Posterior vena cava (tissue), 2 donors: ENCODE measurements at regions not wholly inside any gene's neighbourhood (a gene's known extent, or its start where the extent isn't known, plus 50 kb on each side); places are given as distances from the start of the nearest gene placed in this dataset.

Experiments
- DNase-seq: peaks from one replicate; pipeline ENCODE4 v3.0.0-alpha.2; 2020; ENCODE audit warnings: low spot score
- intact Hi-C, 2 donors: fragments of 100-400 bp; cut with DNase I; formaldehyde crosslinking; loops; one replicate each; pipeline versions ENCODE4 v1.14.1 to v1.14.2; 2022 to 2023
- donor health status: DM: yes; HTN: yes; CAD: no.
- donor health status: DM: yes; HTN: yes; CAD: no.

DNA sequence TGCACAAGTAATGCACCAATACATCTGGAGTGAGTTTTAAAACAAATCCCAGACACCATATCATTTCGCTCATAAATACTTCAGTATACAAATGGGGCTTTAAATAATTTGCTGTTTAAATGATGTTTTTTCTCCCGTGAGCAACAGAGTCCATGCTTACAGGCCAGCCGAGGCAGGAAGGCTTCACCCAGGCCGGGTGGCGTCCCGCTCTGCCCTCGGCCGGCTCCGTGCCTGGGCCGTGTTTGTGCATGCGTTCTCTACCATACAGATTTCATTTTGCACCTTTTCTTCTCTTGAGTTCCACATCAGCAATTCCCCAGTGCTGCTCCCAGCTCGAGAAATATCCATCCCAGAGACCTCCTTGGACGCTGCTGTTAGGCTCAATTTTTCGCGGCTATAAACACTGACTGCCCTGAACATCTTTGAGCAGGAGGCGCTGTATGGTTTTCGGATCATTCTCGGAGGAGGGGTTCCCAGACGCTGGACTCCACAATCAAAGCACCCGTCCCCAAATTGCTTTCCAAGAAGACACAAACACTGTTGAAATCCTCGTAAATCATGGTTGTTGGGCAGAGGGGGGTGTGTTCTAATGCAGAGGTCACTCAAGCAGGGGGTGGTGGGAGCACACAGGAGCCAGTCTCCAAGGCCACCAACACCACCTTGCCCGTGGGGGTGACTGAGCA, 91.6 kb downstream of the MICALL2 start:
- intact Hi-C loops = no loop called here
- no peak for DNase-seq

- no peak for DNase-seq
- intact Hi-C loops = no loop called here
Measured at GRCh38 chr7:1368184-1368681, 91.0 kb downstream of the MICALL2 start.

DNA sequence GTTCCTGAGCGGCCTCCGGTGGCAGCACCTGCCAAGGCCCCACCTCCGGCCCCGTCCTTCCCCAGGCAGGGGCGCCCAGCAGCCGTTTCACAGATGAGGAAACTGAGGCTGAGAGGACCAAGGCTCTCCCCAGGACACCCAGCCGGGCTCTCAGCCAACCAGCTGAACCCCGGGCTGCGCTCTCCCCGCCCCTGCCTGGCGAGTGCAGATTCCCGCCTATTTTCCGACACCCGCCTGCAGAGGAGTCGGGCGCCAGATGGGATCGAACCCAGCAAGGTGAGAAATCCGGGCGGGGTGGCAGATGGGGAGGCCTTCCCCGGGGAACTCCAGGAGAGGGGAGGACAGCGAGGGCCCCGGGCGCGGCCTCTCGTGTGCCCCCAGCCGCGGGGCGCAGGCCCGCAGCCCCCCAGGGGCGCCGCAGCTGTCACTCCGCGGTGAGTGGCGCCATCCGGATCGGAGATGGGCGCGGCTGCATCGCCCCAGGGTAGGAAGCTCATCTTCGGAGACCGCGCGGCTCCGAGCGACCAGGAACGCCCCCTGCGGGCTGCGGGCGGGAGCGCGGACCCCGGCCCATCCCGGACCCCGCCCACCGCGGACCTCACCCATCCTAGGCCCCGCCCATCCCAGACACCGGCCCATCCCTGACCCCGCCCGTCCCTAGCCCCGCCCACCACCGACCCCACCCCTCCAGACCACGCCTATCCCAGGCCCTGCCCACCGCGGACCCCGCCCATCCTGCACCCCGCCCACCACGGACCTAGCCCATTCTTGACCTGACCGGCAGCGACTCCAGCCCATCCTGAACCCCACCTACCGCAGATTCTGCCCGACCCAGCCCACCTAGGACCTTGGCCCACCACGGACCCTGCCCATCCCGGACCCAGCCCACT, 90.3 kb downstream of the MICALL2 start:
- DNase-seq = no peak
- intact Hi-C loops = no loop called here

- no peak for DNase-seq
- intact Hi-C loops = no loop called here
Measured at GRCh38 chr7:1369916-1370657, 89.2 kb downstream of the MICALL2 start.

DNA sequence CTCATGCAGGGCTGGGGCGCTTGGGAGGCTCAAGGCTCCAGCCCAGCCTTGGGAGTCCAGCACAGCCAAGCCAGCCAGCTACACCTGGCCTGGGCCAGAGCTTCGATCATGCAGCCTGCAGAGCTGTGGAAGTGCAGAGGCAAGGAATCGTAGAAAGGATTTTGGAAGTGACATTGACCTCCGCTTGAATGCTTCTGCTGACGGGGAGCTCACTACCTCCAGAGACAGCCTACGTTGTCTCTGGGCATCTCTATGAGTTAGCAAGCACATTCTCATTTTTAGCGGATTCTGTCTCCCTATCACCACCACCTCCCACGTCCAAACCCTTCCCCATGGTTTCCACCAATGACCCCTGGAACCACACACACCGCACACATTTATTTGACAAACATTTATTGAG, 88.5 kb downstream of the MICALL2 start:
- DNase-seq = no peak
- intact Hi-C loops = no loop called here

DNA sequence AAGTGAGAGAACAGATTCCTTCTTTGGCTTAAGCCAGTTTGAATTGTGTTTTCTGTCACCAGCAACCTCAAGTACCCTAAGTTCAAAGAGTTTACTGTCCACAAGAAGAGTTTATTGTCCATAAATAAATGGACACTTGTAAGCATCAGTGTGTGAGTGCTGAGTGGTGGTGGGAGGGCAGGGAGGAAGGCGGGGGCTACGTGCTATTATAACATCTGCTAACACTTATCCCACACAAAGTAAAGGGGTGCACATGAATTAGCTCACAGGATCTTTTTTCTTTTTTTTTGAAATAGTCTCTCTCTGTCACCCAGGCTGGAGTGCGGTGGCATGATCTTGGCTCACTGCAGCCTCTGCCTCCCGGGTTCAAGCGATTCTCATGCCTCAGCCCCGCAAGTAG, 87.2 kb downstream of the MICALL2 start:
- intact Hi-C loops = no loop called here
- DNase-seq = no peak

- no peak for DNase-seq
Measured at GRCh38 chr7:1372671-1373379, 86.4 kb downstream of the MICALL2 start.

GRCh38 chr7:1377111-1377909, 82.0 kb downstream of the MICALL2 start:
- intact Hi-C loops = no loop called here
- DNase-seq = no peak

More at GRCh38 chr7:1372671-1373379, 86.4 kb downstream of the MICALL2 start:
- intact Hi-C loops = no loop called here

DNA sequence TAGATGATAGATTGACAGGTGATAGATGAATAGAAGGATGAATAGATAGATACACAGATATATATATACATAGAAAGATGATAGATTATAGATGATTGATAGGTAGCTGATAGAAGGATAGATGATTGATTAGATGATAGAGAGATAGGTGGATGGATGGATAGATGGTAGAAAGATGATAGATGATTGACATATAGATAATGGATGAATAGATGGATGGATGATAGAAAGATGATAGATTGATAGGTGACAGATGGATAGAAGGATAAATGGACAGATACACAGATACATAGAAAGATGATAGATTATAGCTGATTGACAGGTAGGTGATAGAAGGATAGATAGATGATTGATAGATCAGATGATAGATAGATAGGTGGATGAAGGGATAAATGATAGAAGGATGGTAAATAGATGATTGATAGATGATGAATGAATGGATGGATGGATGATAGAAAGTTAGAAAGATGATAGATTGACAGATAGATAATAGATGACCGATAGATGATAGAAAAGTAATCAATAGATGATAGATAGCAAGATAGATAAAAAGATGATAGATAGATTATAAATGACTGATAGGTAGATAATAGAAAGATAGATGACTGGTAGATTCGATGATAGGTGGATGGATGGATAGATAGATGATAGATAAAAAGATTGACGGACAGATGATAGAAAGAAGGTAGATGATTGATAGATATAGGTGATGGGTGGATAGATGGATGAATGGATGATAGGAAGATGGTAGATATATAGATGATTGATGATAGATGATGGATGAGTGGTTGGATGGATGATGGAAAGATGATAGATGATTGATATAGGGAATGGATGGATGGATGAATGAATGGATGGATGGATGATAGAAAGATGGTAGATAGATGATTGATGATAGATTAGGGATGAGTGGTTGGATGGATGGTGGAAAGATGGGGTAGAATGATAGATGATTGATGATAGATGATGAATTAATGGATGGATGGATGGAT, 80.4 kb downstream of the MICALL2 start:
- intact Hi-C loops = no loop called here
- DNase-seq = no peak

- intact Hi-C loops = no loop called here
- no peak for DNase-seq
Measured at GRCh38 chr7:1380231-1380815, 78.9 kb downstream of the MICALL2 start.

DNA sequence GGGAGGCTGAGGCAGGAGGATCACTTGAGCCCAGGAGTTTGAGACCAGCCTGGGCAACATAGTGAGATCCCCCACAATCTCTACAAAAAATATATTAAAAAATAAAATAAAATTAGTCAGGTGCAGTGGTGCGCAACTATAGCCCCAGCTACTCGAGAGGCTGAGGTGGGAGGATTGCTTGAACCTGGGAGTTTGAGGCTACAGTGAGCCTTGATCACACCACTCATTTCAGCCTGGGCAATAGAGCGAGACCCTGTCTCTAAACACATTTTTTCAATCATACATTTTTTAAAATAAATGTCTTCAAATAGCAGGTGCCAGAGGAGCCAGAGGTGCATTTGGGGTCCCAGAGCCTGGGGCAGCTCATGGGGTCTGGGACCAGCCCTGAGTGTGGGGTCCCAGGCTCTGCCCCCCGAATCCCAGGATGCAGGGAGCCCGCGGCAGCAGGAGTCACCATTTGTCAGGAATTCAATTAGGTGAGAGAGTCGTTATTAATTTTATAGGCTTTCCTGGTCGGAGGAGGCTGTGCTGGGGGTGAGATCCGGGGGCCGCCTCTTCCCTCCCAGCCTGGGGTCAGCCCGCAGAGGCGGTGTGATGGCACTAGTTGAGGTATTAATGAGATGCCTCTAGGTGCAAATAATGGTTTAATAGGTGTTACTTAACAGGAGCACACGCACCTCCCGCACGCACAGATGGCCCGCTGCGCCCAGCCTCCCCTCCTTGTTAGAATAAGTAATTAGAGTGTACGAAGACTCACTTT, 78.3 kb downstream of the MICALL2 start:
- no peak for DNase-seq
- intact Hi-C loops = no loop called here

DNA sequence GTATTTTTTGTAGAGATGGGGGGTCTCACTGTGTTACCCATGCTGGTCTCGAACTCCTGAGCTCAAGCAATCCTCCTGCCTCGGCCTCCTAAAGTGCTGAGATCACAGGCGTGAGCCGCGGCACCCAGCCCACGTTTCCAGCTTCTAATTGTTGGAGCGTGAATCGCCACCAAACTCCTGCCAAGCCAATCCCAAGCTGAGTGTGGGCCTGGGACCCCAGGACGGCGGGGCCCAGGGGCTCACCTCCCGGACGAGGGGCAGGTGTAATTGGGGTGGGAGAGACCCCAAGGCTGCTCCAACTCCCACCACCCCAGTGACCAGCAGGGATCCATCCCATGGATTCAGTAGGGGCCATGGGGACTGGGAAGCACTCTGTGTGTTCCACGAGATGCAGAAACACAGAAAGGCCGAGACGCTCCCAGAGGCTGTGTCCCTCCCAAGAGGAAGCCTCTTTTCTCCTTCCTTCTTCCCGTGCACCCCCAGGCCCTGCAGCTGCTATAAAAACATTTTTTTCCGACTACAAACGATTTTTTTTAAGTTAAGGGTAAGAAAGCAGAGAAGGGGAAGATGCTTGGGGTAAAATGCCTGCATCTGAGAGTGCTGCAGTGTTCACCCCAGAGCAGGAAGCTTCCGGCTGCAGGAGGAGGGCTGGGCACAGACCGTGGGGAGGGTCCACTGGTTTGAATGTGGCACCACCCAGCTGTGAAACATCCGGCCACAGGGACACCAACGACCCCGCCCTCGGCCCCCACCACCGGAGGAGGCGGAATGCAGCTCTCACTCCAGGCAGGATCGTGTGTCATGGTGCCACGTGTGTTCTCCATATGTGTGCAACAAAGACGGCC, 76.5 kb downstream of the MICALL2 start:
- no peak for DNase-seq
- intact Hi-C loops = loop anchor here in 1 of 2 donors (1.0 kb wide), 1 partner anchor 22 kb away; no protein-coding TSS in a partner anchor

DNA sequence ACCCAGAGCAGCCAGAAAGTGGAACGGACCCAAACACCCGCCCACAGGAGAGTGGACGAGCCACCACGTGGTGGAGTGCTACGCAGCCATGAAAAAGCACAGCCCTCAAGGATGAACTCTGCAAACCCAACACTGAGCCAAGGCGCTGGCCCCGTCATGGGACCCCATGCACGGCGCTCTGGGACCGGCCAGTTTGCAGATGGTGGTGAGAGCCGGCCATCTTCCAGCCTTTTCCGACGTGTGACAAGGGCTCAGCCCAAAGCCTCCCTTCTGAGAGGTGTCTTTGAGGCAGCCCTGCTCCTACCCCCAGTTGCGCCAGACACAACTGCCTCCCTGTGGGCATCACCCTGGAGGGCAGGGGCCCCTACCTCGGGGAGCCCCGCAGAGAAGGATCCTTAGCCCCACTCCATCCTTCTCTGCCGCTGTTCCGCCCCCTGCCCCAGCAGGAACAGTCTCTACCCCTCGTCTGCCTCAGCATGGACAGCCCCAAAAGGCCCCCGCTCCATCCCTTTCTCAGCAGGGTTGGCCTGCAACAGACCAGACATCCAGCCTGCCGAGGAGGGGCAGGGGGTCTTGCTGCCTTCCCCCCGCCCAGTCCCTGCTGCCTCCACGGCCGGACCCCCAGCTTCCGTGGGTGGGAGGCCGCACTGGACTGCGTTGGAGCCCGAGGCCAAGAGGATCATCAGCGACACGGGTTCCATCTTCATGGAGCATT, 75.7 kb downstream of the MICALL2 start:
- no peak for DNase-seq
- intact Hi-C loops = loop anchor here in 1 of 2 donors (1.0 kb wide), 1 partner anchor 21 kb away; no protein-coding TSS in a partner anchor

DNA sequence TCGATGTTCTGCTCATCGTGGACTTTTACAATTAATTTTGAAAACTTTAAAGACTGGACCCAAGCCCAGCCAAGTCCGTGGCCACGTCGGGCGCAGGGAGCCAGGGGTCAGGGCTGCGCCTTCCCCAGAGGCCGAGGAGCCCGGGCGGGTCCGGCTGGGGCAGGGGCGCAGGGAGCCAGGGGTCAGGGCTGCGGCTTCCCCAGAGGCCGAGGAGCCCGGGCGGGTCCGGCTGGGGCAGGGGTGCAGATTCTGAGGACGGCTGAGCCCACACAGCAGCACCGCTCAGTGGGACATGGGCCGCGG, 75.2 kb downstream of the MICALL2 start:
- intact Hi-C loops = no loop called here

More for the DNA sequence above, 75.2 kb downstream of the MICALL2 start:
- no peak for DNase-seq
